HG03354 (cell line): ENCODE measurements at regions not wholly inside any gene's neighbourhood (a gene's known extent, or its start where the extent isn't known, plus 50 kb on each side); places are given as distances from the start of the nearest gene placed in this dataset.

ENCODE experiments used
- ATAC-seq: cut with Tn5 transposase; IDR thresholded peaks from one replicate; pipeline ENCODE4 v1.9.1; 2021; ENCODE audit warnings: mild to moderate bottlenecking; ENCODE audit not compliant: unreplicated experiment, poor library complexity, severe bottlenecking

DNA sequence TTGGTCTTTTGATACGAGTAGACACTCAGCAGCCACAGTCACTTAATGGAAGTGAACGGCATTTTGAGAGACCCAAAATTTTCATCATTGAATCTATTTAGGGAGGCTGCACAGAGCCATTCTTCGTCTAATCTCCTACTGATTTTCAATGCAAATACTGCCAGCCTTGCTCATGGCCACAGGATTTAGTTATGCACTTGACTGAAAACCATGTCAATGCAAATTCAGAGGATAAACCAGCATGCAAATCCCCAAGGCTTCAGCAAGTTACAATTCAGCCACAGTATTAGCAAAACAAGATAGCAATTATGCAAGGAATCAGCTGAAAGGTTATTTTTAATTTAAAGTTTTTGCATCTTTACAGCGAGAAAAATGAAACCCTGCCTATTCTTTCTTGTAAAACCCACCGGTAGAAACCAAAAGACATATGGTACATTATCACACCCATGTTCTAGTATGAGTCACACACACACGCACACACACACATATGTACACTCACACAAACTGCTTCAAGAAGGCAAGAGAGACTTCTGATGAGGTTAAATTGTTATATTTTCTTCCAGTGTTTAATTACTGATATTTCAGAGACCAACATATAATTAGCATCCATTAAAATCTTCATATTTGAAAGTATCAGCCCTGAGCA, 985.3 kb upstream of the FLRT2 start:
- no peak for ATAC-seq

DNA sequence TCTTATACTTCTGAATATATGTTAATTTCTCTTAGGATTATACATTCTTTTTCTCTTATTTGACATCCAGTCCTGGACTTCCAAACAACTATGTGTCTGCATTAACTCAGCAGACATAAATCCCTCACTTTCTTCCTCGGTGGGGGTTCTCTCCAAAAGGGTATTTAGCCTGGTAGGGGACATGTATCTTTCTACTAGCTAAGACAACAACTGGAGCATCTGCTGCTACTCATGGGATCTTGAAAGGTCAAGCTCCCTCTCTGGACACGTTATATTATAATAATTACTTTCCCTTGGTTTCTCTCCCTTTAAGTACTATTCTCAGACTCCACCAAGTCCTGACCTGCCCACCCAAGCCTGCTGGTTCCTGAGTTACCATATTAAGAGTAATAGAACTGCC, 983.7 kb upstream of the FLRT2 start:
- no peak for ATAC-seq

DNA sequence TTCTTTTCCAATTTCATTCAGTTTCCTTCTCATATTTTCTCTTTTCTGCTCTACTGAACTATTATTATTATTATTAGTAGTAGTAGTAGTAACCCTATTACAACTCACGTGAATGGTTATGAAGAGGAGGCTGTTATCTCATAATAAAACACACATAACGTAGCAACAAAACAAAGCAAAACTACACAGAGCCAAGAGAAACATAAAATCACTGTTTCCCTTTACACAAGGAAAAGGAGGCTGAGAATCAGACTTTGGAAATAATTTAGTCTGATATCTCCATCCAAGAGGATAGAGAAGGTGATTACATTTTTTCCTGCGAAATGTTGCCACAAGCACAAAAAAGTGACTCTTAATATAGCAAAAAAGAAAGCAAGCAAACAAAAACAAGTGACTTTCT, 975.8 kb upstream of the FLRT2 start:
- ATAC-seq = no peak

DNA sequence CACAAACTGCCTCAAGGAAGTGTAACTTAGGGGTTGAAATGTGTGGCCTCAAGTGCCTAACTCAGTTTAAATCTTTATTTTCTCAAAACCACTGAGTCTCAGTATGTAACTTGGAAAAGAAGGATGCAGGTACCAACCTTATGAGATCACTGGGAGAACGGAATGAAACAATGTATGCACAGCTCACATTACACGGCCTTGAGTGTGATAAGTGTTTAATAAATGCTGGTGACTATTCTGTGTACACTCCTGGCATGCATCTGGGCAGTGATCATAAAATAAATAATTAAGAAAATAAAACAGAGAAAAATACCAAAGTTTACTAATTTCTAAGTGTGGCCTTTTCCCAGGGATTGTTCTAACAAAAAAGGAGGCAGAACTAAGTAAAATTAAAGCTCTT, 974.5 kb upstream of the FLRT2 start:
- no peak for ATAC-seq

DNA sequence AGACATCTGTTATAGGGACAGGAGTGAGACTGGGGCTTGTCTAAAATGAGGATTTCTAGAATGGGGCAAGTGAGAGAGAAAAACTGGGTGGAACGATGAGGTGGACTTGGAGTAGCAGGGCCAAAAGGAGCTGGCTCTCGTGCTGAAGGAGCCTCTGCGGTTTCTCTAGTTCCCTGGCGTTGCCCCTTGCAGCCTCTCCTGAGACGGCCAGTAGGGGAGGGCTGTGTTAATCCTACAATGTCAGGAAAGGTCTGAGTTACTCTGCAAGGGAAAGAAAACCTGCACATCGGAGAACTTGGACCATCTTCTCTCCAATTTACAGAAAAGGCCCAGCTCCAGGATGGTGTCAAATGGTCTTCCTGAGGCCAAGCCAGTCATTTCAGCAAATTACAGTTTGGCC, 963.8 kb upstream of the FLRT2 start:
- no peak for ATAC-seq

DNA sequence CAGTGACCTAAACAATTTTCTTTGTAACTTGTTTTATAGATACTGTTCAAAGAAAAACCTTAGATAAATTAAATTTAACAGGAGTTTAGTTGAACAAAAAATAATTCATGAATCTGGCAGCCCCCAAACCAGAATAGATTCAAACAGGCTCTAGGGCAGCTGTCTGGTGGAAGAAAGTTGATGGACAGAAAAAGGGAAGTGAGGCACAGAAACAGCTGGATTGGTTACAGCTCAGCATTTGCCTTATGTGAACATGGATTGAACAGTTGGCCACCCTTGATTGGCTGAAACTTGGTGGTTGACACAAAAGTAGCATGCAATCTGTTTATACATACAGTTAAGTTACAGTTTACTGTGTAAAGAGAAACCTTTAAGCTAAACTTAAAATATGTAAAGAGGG, 954.3 kb upstream of the FLRT2 start:
- no peak for ATAC-seq

DNA sequence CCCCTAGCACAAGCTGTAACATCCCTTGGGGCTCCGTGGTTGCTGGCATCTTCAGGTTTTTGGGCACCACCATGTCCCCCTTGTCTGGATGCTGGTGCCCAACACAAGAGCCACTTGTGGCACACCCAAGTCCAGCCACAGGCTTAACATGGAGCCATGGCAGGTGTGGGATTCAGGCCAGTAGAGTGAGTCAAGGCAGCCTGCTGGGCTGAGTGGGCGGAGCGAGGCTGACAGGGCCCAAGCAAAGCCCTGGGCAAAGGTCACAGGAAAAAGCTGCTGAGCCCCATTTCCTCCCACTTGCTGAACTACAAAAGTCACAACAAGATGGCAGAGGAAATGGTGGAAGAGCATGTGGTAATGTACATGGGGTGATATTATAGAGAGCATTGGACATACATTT, 950.7 kb upstream of the FLRT2 start:
- no peak for ATAC-seq

DNA sequence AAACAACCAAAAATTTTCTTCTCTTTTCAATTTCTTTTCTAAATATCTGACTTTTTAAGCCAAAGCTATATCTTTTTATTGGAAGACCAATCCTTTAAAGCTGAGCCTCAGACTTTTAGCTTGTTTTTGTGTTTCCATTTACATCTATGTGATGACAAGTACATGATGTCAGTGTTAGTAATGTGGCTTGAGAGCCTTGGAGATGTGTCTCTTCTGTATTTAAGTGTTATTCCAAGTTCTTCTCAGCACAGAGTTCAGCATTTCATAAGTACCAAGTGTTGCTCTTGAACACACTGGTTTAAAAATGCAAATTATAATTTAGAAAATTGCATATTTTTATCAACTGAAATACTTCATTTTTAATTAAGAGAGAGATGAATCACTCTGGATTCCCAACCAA, 948.9 kb upstream of the FLRT2 start:
- ATAC-seq = no peak

DNA sequence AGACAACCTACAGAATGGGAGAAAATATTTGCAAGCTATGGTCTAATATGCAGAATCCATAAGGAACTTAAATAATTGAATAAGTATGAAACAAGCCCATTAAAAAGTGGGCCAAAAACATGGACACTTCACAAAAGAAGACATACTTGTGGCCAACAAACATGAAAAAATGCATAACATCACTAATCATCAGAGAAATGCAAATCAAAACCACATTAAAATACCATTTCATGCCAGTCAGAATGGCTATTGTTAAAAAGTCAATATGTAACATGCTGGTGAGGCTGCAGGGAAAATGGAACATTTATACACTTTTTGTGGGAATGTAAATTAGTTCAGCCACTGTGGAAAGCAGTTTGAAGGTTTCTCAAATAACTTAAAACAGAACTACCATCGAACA, 945.4 kb upstream of the FLRT2 start:
- no peak for ATAC-seq

DNA sequence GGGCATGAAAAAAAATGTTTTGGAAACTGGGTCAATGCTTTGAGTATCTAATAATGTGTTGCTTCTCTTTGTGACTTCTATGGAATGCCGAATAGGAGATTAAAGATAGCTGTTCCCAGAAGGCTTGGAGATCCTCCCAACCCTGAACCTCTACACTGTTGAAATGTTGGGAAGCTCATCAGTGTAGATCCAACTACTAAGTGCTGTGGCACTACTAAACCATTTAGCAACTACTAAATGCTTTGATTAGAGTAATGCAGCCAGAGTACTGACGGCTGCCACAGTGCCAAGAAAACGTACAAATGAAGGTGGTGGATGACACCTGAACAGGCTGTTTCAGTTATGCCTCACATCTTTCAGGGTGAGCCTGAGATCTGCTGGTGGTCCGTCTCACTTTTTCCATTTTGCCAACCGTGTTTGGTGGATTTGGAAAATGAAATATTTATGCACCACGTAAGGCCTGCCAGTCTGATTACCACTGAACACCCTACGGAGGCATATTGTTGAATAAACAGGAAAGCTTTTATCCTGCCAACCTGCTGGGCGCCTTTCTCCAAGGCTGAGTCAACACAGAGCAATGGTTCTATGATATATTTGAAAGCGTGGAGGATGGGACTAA, 938.0 kb upstream of the FLRT2 start:
- no peak for ATAC-seq

DNA sequence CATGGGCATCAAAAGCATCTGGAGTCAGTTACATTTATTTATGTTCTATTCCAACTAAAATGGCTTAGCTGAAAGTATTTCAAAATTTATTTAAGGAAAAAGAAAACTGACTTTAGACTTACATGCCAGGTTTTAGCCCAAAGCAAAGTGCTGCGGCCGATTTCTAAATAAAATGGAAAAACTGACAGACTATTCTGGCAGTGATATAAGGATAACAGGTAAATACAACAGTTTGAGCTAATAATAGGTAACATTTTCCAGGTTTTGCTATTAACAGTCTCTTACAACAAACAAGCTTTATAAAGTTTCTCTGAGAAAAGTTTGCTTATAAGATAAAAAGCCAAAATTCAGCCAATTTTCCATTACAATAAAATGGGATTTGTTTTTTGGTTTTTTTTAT, 937.2 kb upstream of the FLRT2 start:
- no peak for ATAC-seq

DNA sequence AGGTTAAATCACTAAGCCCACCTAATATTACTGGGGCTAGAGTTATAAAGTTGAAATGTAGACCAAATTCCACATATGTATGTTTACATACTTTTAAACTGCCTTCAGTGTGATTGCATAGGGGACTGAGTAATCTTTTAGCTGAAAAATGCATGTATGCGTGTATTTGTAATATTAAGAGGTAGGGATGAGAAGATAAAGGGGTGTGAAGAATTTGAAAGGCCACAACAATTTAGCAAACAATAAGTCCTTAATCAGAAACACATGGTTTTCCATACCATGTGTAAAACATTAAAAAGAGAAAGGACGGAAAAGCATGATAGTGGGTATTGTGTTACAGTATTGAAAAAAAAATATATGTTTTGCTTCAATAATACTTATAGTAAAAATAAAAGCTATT, 919.9 kb upstream of the FLRT2 start:
- ATAC-seq = no peak

DNA sequence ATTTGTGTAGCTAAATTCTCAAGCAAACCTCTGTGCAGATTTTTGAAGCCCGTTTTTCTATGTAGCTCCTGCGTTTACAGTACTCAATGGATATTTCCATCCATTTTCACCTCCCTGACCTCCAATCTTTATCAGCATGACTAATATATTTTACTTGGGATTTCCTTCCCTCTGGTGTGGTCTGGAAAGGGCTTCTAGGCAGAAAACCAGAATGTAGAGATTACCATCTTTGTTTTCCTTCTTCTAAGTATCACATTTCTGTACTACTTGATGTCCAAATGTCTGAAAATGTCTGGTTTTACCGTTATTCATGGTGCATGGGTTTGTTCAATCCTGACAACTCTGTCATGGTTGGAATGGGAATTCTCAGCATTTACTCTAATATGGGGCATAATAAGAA, 907.6 kb upstream of the FLRT2 start:
- no peak for ATAC-seq

DNA sequence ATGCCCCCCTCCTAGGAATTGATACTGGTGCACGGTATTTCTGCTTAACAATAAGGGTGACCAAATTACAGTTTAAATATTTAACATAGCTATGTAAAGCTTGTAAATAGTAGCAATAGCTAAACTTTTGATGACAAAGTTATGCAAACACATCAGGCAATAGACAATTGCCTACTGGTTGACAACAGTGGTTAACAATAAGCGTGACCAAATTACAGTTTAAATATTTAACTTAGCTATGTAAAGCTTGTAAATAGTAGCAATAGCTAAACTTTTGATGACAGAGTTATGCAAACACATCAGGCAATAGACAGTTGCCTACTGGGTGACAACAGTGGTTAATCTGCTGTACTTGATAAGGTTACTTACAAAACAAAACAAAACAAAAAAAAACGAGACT, 886.5 kb upstream of the FLRT2 start:
- ATAC-seq = no peak

DNA sequence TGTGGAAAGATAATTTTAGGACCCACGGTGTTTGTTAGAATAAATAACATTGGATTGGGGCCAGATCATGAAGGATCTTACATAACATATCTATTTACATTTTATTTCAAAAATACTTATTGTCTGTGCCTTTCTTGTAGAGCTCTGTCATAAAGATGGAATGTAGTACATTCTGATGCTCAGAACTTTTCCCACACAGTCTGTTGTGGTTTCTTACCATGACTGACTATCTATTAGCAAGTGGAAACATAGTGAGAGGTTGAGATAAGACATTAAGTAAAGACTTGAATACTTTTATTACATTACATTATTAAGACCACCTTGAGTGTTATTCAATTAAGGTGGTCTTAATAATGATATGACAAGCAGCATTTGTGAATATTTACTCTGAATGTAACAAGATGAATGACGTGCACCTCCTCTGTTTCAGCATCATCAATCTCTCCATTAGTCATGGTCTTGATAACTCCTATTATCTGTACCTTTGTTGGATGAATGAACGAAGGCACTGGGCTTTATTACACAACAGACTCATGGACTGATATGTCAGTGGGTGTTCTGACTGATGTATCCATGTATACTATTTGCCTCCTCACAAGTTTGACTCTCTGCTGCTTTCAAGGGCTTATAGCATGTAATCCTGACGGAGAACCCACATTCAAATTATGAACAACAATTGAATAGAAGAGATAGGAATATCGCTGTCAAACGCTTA, 883.0 kb upstream of the FLRT2 start:
- no peak for ATAC-seq

DNA sequence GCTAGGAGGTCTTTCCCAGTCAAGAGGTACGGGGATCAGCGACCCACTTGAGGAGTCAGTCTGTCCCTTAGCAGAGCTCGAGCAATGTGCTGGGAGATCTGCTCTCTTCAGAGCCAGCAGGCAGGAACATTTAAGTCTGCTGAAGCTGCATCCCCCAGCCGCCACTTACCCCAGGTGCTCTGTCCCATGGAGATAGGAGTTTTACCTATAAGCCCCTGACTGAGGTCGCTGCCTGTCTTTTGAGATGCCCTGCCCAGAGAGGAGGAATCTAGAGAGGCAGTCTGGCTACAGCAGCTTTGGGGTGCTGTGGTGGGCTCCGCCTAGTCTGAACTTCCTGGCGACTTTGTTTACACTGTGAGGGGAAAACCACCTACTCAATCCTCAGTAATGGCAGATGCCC, 874.9 kb upstream of the FLRT2 start:
- ATAC-seq = no peak

DNA sequence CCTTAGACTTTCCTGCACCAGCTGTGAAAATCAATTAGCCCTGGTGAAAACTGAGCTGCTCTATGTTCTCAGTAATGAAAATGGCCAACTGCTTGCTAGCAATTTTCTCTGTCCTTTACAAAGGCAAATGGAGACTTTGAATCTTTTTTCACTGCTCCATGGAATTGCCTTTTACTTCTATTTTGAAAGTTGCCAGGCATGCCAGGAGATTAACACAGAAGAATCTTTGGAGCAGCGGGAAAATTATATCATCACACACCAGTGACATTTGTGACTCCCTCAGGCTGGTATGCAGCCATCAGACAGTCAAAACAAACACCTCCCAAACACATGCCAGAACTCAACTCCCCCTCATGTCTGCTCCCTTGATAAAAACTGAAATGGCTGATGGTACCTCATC, 872.0 kb upstream of the FLRT2 start:
- no peak for ATAC-seq

DNA sequence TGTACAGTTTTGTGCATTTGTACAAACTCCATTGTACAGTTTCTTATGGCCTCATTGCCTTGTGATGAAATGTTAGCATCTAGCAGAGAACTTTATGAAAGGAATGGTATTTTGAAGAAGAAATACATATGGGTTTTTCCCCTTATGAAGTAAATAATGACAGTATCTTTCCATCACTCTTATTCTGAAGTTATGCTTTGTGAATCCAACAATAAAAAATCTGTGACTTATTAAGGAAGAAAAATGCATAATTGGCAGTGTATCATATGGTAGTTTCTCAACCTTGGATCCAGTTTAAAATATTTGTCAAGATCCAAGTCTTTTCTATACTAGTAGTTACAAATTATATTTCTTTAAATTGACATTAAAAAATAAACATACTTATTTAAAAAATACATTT, 859.1 kb upstream of the FLRT2 start:
- ATAC-seq = no peak

DNA sequence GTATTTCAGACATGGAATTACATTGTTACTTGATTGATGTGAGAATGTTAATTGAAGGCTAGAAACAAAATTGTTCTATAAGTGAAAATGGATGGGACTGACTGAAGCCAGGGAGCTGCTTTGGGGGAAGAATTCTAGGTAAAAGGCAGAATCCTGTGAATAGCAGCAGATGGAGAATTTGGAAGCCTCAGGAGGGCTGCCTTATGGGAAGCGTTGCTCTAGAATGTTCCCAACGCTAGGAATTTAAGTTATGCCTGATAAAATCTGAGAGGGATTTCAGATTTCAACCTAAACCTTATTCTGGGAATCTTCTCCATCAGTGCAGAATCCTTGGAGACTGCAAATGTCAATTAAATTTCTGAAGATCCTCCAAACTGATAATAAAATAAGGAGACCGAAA, 858.2 kb upstream of the FLRT2 start:
- no peak for ATAC-seq

DNA sequence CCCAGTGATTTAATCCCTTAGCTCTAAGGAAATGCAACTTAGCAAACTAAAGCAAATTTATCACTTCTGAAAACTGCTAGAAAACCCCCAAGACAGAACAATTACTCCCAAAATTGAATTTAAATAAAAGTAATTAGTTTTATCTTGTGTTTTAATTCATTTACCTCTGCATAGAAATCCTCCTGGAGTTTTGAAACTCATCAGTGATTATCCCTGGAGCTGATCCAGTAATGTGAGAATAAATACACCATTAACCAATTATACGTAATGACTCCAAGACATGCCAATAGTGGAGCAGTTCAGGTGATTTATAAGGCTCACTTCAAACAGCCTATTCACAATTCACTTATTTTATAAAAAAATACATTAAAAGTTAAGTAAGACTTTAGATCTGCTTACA, 855.3 kb upstream of the FLRT2 start:
- no peak for ATAC-seq

DNA sequence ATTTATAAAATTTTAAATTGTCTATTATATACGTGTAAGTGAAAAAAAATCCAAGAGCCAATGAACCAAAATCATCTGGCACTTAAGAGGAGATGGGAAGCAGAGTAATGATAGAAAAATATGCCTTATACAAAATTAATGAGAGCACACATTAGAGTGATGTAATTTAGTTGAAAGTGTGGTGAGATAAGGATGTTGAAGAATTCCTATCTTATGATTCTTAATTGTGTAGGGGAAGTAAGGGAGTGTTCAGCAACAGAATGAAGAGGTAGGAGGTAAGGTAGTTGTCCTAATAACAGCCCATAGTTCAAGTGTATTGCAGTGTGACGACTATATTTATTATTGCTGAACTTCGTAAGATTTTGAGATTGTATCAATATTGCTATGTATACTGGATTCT, 843.4 kb upstream of the FLRT2 start:
- no peak for ATAC-seq
